Stimulated activated naive CD8-positive, alpha-beta T cell treated with anti-CD3 and anti-CD28 coated beads, Interleukin-15, amount 100 ng/mL, for 72 hours (primary cell): ENCODE measurements at regions not wholly inside any gene's neighbourhood (a gene's known extent, or its start where the extent isn't known, plus 50 kb on each side); places are given as distances from the start of the nearest gene placed in this dataset.

Experiments used
- ATAC-seq: fragments of 150-1000 bp; cut with Tn5 transposase; 2 replicates; pipeline ENCODE4 v1.10.0; 2021; ENCODE audit warnings: mild to moderate bottlenecking, moderate library complexity
- DNase-seq, 2 donors: peaks; one replicate each; pipeline ENCODE4 v3.0.0; 2021 to 2022
- H3K27ac Mint-ChIP-seq, 2 donors: one replicate each; pipeline ENCODE4 v1.8.0; 2022; ENCODE audit warnings: mild to moderate bottlenecking in 2 of 2, mixed read lengths in 2 of 2, moderate library complexity in 2 of 2
- H3K27me3 Mint-ChIP-seq: one replicate; pipeline ENCODE4 v1.8.0; 2022; ENCODE audit warnings: mixed read lengths
- H3K4me1 Mint-ChIP-seq: one replicate; pipeline ENCODE4 v1.8.0; 2022; ENCODE audit warnings: mild to moderate bottlenecking, mixed read lengths
- H3K4me3 Mint-ChIP-seq, 2 donors: one replicate each; pipeline ENCODE4 v1.8.0; 2022; ENCODE audit warnings: mild to moderate bottlenecking in 2 of 2, mixed read lengths in 2 of 2, moderate library complexity in 1 of 2
- H3K9me3 Mint-ChIP-seq, 2 donors: one replicate each; pipeline ENCODE4 v1.8.0; 2022; ENCODE audit warnings: mixed read lengths in 2 of 2

GRCh38 chr21:15410853-15411252 lies 318.9 kb upstream of the USP25 start:
- no peak for ATAC-seq
- H3K4me3 Mint-ChIP-seq = no peak overlapping the region
- H3K9me3 Mint-ChIP-seq = peaks cover 6 to 14% of the 10 kb centered on the region in 2 donors
- no peak for DNase-seq
- H3K27me3 Mint-ChIP-seq = no peaks in the 10 kb centered on the region
- no peak overlapping the region for H3K27ac Mint-ChIP-seq
- H3K4me1 Mint-ChIP-seq = peaks cover 4% of the 10 kb centered on the region

- no peak overlapping the region for H3K27ac Mint-ChIP-seq
- peak; percentile 79 for ATAC-seq
These were observed 315.7 kb upstream of the USP25 start for GRCh38 chr21:15414057-15414456.

GRCh38 chr21:15415541-15416261 lies 314.1 kb upstream of the USP25 start:
- Mint-ChIP-seq H3K4me3 (no peak overlapping the region), H3K27ac (no peak overlapping the region), H3K9me3 (peaks cover 6 to 14% of the 10 kb centered on the region in 2 donors), H3K27me3 (peaks cover 11% of the 10 kb centered on the region), H3K4me1 (no peaks in the 10 kb centered on the region)
- ATAC-seq = no peak
- DNase-seq = no peak

More at GRCh38 chr21:15414057-15414456, 315.7 kb upstream of the USP25 start:
- Mint-ChIP-seq H3K4me1 (no peaks in the 10 kb centered on the region), H3K9me3 (peaks cover 6 to 14% of the 10 kb centered on the region in 2 donors), H3K4me3 (no peak overlapping the region), H3K27me3 (peaks cover 6% of the 10 kb centered on the region)
- DNase-seq = no peak

GRCh38 chr21:15421441-15421881 lies 308.3 kb upstream of the USP25 start:
- Mint-ChIP-seq H3K27me3 (peaks cover 11% of the 10 kb centered on the region), H3K27ac (no peak overlapping the region), H3K4me3 (no peak overlapping the region), H3K9me3 (no peaks in the 10 kb centered on the region), H3K4me1 (peaks cover 40% of the 10 kb centered on the region)
- ATAC-seq (no peak), DNase-seq (no peak)

GRCh38 chr21:15421947-15422346 lies 307.8 kb upstream of the USP25 start:
- Mint-ChIP-seq H3K9me3 (no peaks in the 10 kb centered on the region), H3K27ac (no peak overlapping the region), H3K27me3 (peaks cover 11% of the 10 kb centered on the region), H3K4me3 (no peak overlapping the region), H3K4me1 (peaks cover 40% of the 10 kb centered on the region)
- ATAC-seq (peak; percentile 44), DNase-seq (no peak)

- peaks cover 11% of the 10 kb centered on the region for H3K27me3 Mint-ChIP-seq
- peak; percentile 71 for ATAC-seq
- peak overlapping the region; percentile 17 to 25 for H3K4me3 Mint-ChIP-seq
- peak overlapping the region; percentile 7 to 41 for H3K27ac Mint-ChIP-seq
- no peak for DNase-seq
- H3K4me1 Mint-ChIP-seq = peaks cover 40% of the 10 kb centered on the region
- H3K9me3 Mint-ChIP-seq = no peaks in the 10 kb centered on the region
These were observed 307.0 kb upstream of the USP25 start for GRCh38 chr21:15422783-15423182.

GRCh38 chr21:15423676-15424445 lies 305.9 kb upstream of the USP25 start:
- Mint-ChIP-seq H3K4me3 (no peak overlapping the region), H3K27me3 (peaks cover 7% of the 10 kb centered on the region), H3K4me1 (peaks cover 40% of the 10 kb centered on the region), H3K9me3 (no peaks in the 10 kb centered on the region), H3K27ac (no peak overlapping the region)
- DNase-seq = no peak
- ATAC-seq = peak; percentile 49

GRCh38 chr21:15425049-15425448 lies 304.7 kb upstream of the USP25 start:
- Mint-ChIP-seq H3K4me1 (peaks cover 40% of the 10 kb centered on the region), H3K9me3 (no peaks in the 10 kb centered on the region), H3K4me3 (peak overlapping the region in 1 of 2 donors; percentile 3), H3K27ac (no peak overlapping the region), H3K27me3 (no peaks in the 10 kb centered on the region)
- ATAC-seq (peak; percentile 92), DNase-seq (peak in 1 of 2 donors; percentile 21)

- Mint-ChIP-seq H3K27ac (no peak overlapping the region), H3K4me1 (peaks cover 10% of the 10 kb centered on the region), H3K27me3 (no peaks in the 10 kb centered on the region), H3K4me3 (no peak overlapping the region), H3K9me3 (peaks cover 10 to 16% of the 10 kb centered on the region in 2 donors)
- DNase-seq (no peak), ATAC-seq (no peak)
These were observed 299.8 kb upstream of the USP25 start for GRCh38 chr21:15430023-15430422.

GRCh38 chr21:15430577-15430976 lies 299.2 kb upstream of the USP25 start:
- Mint-ChIP-seq H3K27ac (no peak overlapping the region), H3K4me1 (peaks cover 4% of the 10 kb centered on the region), H3K27me3 (no peaks in the 10 kb centered on the region), H3K9me3 (peaks cover 10 to 16% of the 10 kb centered on the region in 2 donors), H3K4me3 (no peak overlapping the region)
- ATAC-seq (no peak), DNase-seq (no peak)

- ATAC-seq = no peak
- Mint-ChIP-seq H3K9me3 (peaks cover 10 to 16% of the 10 kb centered on the region in 2 donors), H3K4me3 (no peak overlapping the region)
These were observed 298.7 kb upstream of the USP25 start for GRCh38 chr21:15431053-15431452.

GRCh38 chr21:15433091-15433490 lies 296.7 kb upstream of the USP25 start:
- H3K27me3 Mint-ChIP-seq = no peaks in the 10 kb centered on the region
- ATAC-seq = no peak

More at GRCh38 chr21:15431053-15431452, 298.7 kb upstream of the USP25 start:
- Mint-ChIP-seq H3K27ac (no peak overlapping the region), H3K4me1 (no peaks in the 10 kb centered on the region), H3K27me3 (no peaks in the 10 kb centered on the region)
- DNase-seq = no peak

GRCh38 chr21:15434163-15434905 lies 295.4 kb upstream of the USP25 start:
- H3K9me3 Mint-ChIP-seq = peaks cover 10 to 16% of the 10 kb centered on the region in 2 donors
- no peak for ATAC-seq
- H3K4me3 Mint-ChIP-seq = no peak overlapping the region

More at GRCh38 chr21:15433091-15433490, 296.7 kb upstream of the USP25 start:
- Mint-ChIP-seq H3K4me3 (no peak overlapping the region), H3K9me3 (peaks cover 10 to 16% of the 10 kb centered on the region in 2 donors), H3K27ac (no peak overlapping the region), H3K4me1 (peaks cover 12% of the 10 kb centered on the region)
- DNase-seq = no peak

GRCh38 chr21:15436031-15436430 lies 293.8 kb upstream of the USP25 start:
- H3K27me3 Mint-ChIP-seq = no peaks in the 10 kb centered on the region
- H3K4me3 Mint-ChIP-seq = no peak overlapping the region
- DNase-seq (no peak), ATAC-seq (no peak)
- no peak overlapping the region for H3K27ac Mint-ChIP-seq
- H3K9me3 Mint-ChIP-seq = peaks cover 10 to 16% of the 10 kb centered on the region in 2 donors
- H3K4me1 Mint-ChIP-seq = peaks cover 26% of the 10 kb centered on the region

More at GRCh38 chr21:15434163-15434905, 295.4 kb upstream of the USP25 start:
- DNase-seq = no peak
- Mint-ChIP-seq H3K27ac (no peak overlapping the region), H3K4me1 (peaks cover 20% of the 10 kb centered on the region), H3K27me3 (no peaks in the 10 kb centered on the region)

GRCh38 chr21:15437883-15438282 lies 291.9 kb upstream of the USP25 start:
- Mint-ChIP-seq H3K4me3 (peak overlapping the region in 1 of 2 donors; percentile 37), H3K27ac (peak overlapping the region in 1 of 2 donors; percentile 95), H3K9me3 (peaks cover 10 to 16% of the 10 kb centered on the region in 2 donors), H3K4me1 (peaks cover 29% of the 10 kb centered on the region), H3K27me3 (no peaks in the 10 kb centered on the region)
- DNase-seq (peak; percentile 41 to 48), ATAC-seq (peak; percentile 96)
